GM12878 (cell line): ENCODE measurements at regions not wholly inside any gene's neighbourhood (a gene's known extent, or its start where the extent isn't known, plus 50 kb on each side); places are given as distances from the start of the nearest gene placed in this dataset.

ENCODE experiments used
- POLR2A ChIP-seq: IDR thresholded peaks from 2 replicates; pipeline ENCODE4 v1.6.1; 2011; ENCODE audit warnings: low read depth, mild to moderate bottlenecking, low read length
- SIN3A ChIP-seq: IDR thresholded peaks from 2 replicates; pipeline ENCODE4 v1.6.1; 2012; ENCODE audit warnings: low read depth, low read length, improper control_type of control experiment
- YY1 ChIP-seq: IDR thresholded peaks from 2 replicates; pipeline ENCODE4 v1.6.1; 2011; ENCODE audit warnings: low read depth, mild to moderate bottlenecking, low read length
- TF ChIP-seq, protein P1 (sequence below), 3 experiments: IDR thresholded peaks in 2 of 3; conservative IDR thresholded peaks in 1 of 3; 2 replicates each; pipeline ENCODE4 v1.5.1; 2011; ENCODE audit warnings: low read depth in 3 of 3, low read length in 3 of 3, mild to moderate bottlenecking in 3 of 3, control low read depth in 2 of 3, moderate library complexity in 2 of 3, inconsistent platforms in 1 of 3, mixed read lengths in 1 of 3; ENCODE audit not compliant: control insufficient read depth in 2 of 3, insufficient read depth in 1 of 3; ENCODE audit errors: extremely low read depth in 1 of 3

DNA sequence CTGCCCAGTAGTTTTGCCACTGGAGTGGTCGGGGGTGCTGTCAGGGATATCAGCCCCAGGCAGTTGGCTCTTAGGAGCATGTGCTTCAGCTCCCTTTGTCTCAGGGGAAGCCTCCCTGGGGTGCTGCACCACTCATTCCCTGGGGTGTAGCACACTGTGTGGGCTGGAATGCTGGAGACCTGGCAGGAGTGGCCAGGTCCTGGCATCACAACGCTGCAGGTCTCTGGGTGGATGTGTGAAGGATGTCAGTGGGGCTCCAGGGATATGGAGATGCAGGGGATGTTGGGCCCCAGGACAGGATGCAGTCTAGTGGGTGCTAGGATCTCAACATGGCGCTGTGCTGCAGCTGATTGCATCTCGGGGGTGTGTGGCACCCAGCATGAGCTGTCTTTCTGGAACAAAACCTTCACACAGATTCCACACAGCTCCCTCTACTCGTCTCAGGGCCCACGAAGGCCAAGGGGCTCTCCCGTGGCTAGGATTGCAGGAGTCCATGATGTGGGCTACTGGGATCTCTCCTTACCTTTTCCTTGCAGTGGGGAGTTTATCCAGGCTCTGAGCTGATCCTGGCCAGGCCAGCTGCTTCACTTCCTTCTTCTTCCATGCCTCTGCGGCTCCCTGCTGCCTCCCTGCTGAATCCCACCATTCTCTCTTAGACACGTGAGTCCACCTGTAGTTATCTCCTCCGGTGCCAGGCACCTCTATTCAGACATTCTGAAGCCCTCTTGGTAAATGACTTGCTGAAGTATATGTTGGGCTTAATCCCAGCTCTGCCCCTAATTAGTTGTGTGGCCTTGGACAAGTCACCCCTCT, 295.1 kb downstream of the RPS24 start:
- TF ChIP-seq SIN3A (no peak), POLR2A (no peak), YY1 (no peak)
- TF ChIP-seq, protein P1, sequence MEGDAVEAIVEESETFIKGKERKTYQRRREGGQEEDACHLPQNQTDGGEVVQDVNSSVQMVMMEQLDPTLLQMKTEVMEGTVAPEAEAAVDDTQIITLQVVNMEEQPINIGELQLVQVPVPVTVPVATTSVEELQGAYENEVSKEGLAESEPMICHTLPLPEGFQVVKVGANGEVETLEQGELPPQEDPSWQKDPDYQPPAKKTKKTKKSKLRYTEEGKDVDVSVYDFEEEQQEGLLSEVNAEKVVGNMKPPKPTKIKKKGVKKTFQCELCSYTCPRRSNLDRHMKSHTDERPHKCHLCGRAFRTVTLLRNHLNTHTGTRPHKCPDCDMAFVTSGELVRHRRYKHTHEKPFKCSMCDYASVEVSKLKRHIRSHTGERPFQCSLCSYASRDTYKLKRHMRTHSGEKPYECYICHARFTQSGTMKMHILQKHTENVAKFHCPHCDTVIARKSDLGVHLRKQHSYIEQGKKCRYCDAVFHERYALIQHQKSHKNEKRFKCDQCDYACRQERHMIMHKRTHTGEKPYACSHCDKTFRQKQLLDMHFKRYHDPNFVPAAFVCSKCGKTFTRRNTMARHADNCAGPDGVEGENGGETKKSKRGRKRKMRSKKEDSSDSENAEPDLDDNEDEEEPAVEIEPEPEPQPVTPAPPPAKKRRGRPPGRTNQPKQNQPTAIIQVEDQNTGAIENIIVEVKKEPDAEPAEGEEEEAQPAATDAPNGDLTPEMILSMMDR (IDR thresholded peaks at IDR 0.05 in 2 of 3, conservative IDR thresholded peaks at IDR 0.05 in 1 of 3; ENCODE audit: control insufficient read depth in 2 of 3, extremely low read depth in 1 of 3, insufficient read depth in 1 of 3, low read depth in 3 of 3, low read length in 3 of 3): no peak
